ENCODE measurements at regions not wholly inside any gene's neighbourhood (a gene's known extent, or its start where the extent isn't known, plus 50 kb on each side); places are given as distances from the start of the nearest gene placed in this dataset.
"Not testable (repeated sequence)": the region's sequence is repeated elsewhere in the genome, so short reads cannot be mapped to it uniquely, and the experiment has no call there.

- peaks cover 14% of the 10 kb centered on the region for H3K4me1 Mint-ChIP-seq (ENCODE audit: low read depth)
- no peaks in the 10 kb centered on the region for H3K9me3 Mint-ChIP-seq
- H3K4me3 Mint-ChIP-seq = no peak overlapping the region
- no peak for DNase-seq (ENCODE audit: low spot score)
- intact Hi-C loops (cut with micrococcal nuclease) = no loop called here
- H3K27me3 Mint-ChIP-seq (ENCODE audit: insufficient read depth) = no peaks in the 10 kb centered on the region
- peaks cover 22% of the 10 kb centered on the region for H3K36me3 Mint-ChIP-seq (ENCODE audit: low read depth)
- no peak overlapping the region for H3K27ac Mint-ChIP-seq
Measured at GRCh38 chrX:2640436-2641150, 50.5 kb upstream of the CD99 start.

GRCh38 chrX:2638279-2638678 is 52.8 kb upstream of the CD99 start:
- Mint-ChIP-seq H3K27me3 (ENCODE audit: insufficient read depth) (no peaks in the 10 kb centered on the region), H3K4me3 (no peak overlapping the region), H3K36me3 (ENCODE audit: low read depth) (peaks cover 21% of the 10 kb centered on the region), H3K27ac (no peak overlapping the region), H3K4me1 (ENCODE audit: low read depth) (peaks cover 14% of the 10 kb centered on the region), H3K9me3 (no peaks in the 10 kb centered on the region)
- intact Hi-C loops (cut with micrococcal nuclease) = no loop called here
- DNase-seq (ENCODE audit: low spot score) = no peak

GRCh38 chrX:2635342-2635741 is 55.8 kb upstream of the CD99 start:
- Mint-ChIP-seq H3K27me3 (ENCODE audit: insufficient read depth) (no peaks in the 10 kb centered on the region), H3K4me3 (no peak overlapping the region), H3K4me1 (ENCODE audit: low read depth) (peaks cover 7% of the 10 kb centered on the region), H3K27ac (no peak overlapping the region), H3K9me3 (peaks cover 19% of the 10 kb centered on the region), H3K36me3 (ENCODE audit: low read depth) (peaks cover 44% of the 10 kb centered on the region)
- intact Hi-C loops (cut with micrococcal nuclease) = no loop called here
- no peak for DNase-seq (ENCODE audit: low spot score)

GRCh38 chrX:2632533-2633504 is 58.3 kb upstream of the CD99 start:
- no peak overlapping the region for H3K4me3 Mint-ChIP-seq
- peaks cover 53% of the 10 kb centered on the region for H3K36me3 Mint-ChIP-seq (ENCODE audit: low read depth)
- H3K27me3 Mint-ChIP-seq (ENCODE audit: insufficient read depth) = no peaks in the 10 kb centered on the region
- intact Hi-C loops (cut with micrococcal nuclease) = no loop called here
- H3K9me3 Mint-ChIP-seq = peaks cover 41% of the 10 kb centered on the region
- H3K4me1 Mint-ChIP-seq (ENCODE audit: low read depth) = peaks cover 20% of the 10 kb centered on the region
- no peak overlapping the region for H3K27ac Mint-ChIP-seq
- DNase-seq (ENCODE audit: low spot score) = no peak

GRCh38 chrX:2631743-2632532 is 59.2 kb upstream of the CD99 start:
- H3K4me3 Mint-ChIP-seq = no peak overlapping the region
- intact Hi-C loops (cut with micrococcal nuclease) = no loop called here
- H3K36me3 Mint-ChIP-seq (ENCODE audit: low read depth) = peaks cover 55% of the 10 kb centered on the region
- no peak overlapping the region for H3K27ac Mint-ChIP-seq
- H3K9me3 Mint-ChIP-seq = peaks cover 43% of the 10 kb centered on the region
- no peaks in the 10 kb centered on the region for H3K27me3 Mint-ChIP-seq (ENCODE audit: insufficient read depth)
- no peak for DNase-seq (ENCODE audit: low spot score)
- H3K4me1 Mint-ChIP-seq (ENCODE audit: low read depth) = peaks cover 28% of the 10 kb centered on the region

GRCh38 chrX:2630935-2631742 is 60.0 kb upstream of the CD99 start:
- peaks cover 43% of the 10 kb centered on the region for H3K9me3 Mint-ChIP-seq
- H3K36me3 Mint-ChIP-seq (ENCODE audit: low read depth) = peaks cover 63% of the 10 kb centered on the region
- H3K4me3 Mint-ChIP-seq; intact Hi-C loops (cut with micrococcal nuclease); DNase-seq (ENCODE audit: low spot score); H3K27me3 Mint-ChIP-seq (ENCODE audit: insufficient read depth): not testable (repeated sequence)
- peak overlapping the region; percentile 78 for H3K27ac Mint-ChIP-seq
- H3K4me1 Mint-ChIP-seq (ENCODE audit: low read depth) = peaks cover 28% of the 10 kb centered on the region

- Mint-ChIP-seq H3K27ac (peak overlapping the region; percentile 78), H3K4me1 (ENCODE audit: low read depth) (peaks cover 28% of the 10 kb centered on the region), H3K36me3 (ENCODE audit: low read depth) (peaks cover 68% of the 10 kb centered on the region), H3K9me3 (peaks cover 43% of the 10 kb centered on the region), H3K4me3 (peak overlapping the region; percentile 33)
- DNase-seq (ENCODE audit: low spot score); intact Hi-C loops (cut with micrococcal nuclease); H3K27me3 Mint-ChIP-seq (ENCODE audit: insufficient read depth): not testable (repeated sequence)
Measured at GRCh38 chrX:2630008-2630934, 60.8 kb upstream of the CD99 start.

GRCh38 chrX:2629316-2630007 is 61.6 kb upstream of the CD99 start:
- no peaks in the 10 kb centered on the region for H3K27me3 Mint-ChIP-seq (ENCODE audit: insufficient read depth)
- peak overlapping the region; percentile 71 for H3K27ac Mint-ChIP-seq
- peaks cover 74% of the 10 kb centered on the region for H3K36me3 Mint-ChIP-seq (ENCODE audit: low read depth)
- H3K4me1 Mint-ChIP-seq (ENCODE audit: low read depth) = peaks cover 28% of the 10 kb centered on the region
- peaks cover 43% of the 10 kb centered on the region for H3K9me3 Mint-ChIP-seq
- intact Hi-C loops (cut with micrococcal nuclease) = no loop called here
- no peak overlapping the region for H3K4me3 Mint-ChIP-seq
- no peak for DNase-seq (ENCODE audit: low spot score)

- Mint-ChIP-seq H3K36me3 (ENCODE audit: low read depth) (peaks cover 76% of the 10 kb centered on the region), H3K4me3 (no peak overlapping the region), H3K4me1 (ENCODE audit: low read depth) (peaks cover 28% of the 10 kb centered on the region), H3K27ac (peak overlapping the region; percentile 71), H3K27me3 (ENCODE audit: insufficient read depth) (no peaks in the 10 kb centered on the region), H3K9me3 (peaks cover 43% of the 10 kb centered on the region)
- DNase-seq (ENCODE audit: low spot score) = no peak
- intact Hi-C loops (cut with micrococcal nuclease) = no loop called here
Measured at GRCh38 chrX:2628751-2629315, 62.3 kb upstream of the CD99 start.

- Mint-ChIP-seq H3K27ac (peak overlapping the region; percentile 10), H3K9me3 (peaks cover 42% of the 10 kb centered on the region), H3K4me3 (no peak overlapping the region), H3K36me3 (ENCODE audit: low read depth) (peaks cover 81% of the 10 kb centered on the region), H3K4me1 (ENCODE audit: low read depth) (peaks cover 28% of the 10 kb centered on the region), H3K27me3 (ENCODE audit: insufficient read depth) (no peaks in the 10 kb centered on the region)
- intact Hi-C loops (cut with micrococcal nuclease) = loop anchor here (1.0 kb wide), 2 partner anchors 127 to 954 kb away; partner anchors contain the start of genes DHRSX and ZBED1
- DNase-seq (ENCODE audit: low spot score) = peak; percentile 25
Measured at GRCh38 chrX:2627272-2627867, 63.7 kb upstream of the CD99 start.
